Stimulated activated CD4-positive, alpha-beta T cell treated with anti-CD3 and anti-CD28 coated beads, TNF-alpha, amount 100 ng/mL, for 4 hours (primary cell): ENCODE measurements at regions not wholly inside any gene's neighbourhood (a gene's known extent, or its start where the extent isn't known, plus 50 kb on each side); places are given as distances from the start of the nearest gene placed in this dataset.
"Not testable (repeated sequence)": the region's sequence is repeated elsewhere in the genome, so short reads cannot be mapped to it uniquely, and the experiment has no call there.

Experiments used
- DNase-seq, 3 experiments: peaks; one replicate each; pipeline ENCODE4 v3.0.0-alpha.2; 2020; ENCODE audit warnings: low read depth in 3 of 3

GRCh38 chr13:78867655-78868054 lies 208.7 kb upstream of the OBI1 start:
- DNase-seq, result no peak

GRCh38 chr13:78866076-78866475 lies 207.1 kb upstream of the OBI1 start:
- DNase-seq, result not testable (repeated sequence)

GRCh38 chr13:78862446-78862845 lies 203.5 kb upstream of the OBI1 start:
- no peak for DNase-seq

- no peak for DNase-seq
Measured at GRCh38 chr13:78852709-78853108, 193.8 kb upstream of the OBI1 start.

GRCh38 chr13:78845656-78846365 lies 186.9 kb upstream of the OBI1 start:
- DNase-seq, result no peak

- DNase-seq, result no peak
Measured at GRCh38 chr13:78844106-78844505, 185.2 kb upstream of the OBI1 start.

GRCh38 chr13:78841358-78841963 lies 182.5 kb upstream of the OBI1 start:
- no peak for DNase-seq

GRCh38 chr13:78836238-78836784 lies 177.4 kb upstream of the OBI1 start:
- no peak for DNase-seq

- no peak for DNase-seq
Measured at GRCh38 chr13:78832461-78832860, 173.5 kb upstream of the OBI1 start.

- no peak for DNase-seq
Measured at GRCh38 chr13:78830508-78830907, 171.6 kb upstream of the OBI1 start.

GRCh38 chr13:78829821-78830220 lies 170.9 kb upstream of the OBI1 start:
- no peak for DNase-seq

GRCh38 chr13:78827471-78827870 lies 168.5 kb upstream of the OBI1 start:
- no peak for DNase-seq

- no peak for DNase-seq
Measured at GRCh38 chr13:78826936-78827335, 168.0 kb upstream of the OBI1 start.

GRCh38 chr13:78826312-78826711 lies 167.4 kb upstream of the OBI1 start:
- DNase-seq, result no peak

- no peak for DNase-seq
Measured at GRCh38 chr13:78820541-78820940, 161.6 kb upstream of the OBI1 start.

GRCh38 chr13:78816592-78816991 lies 157.6 kb upstream of the OBI1 start:
- no peak for DNase-seq

GRCh38 chr13:78816154-78816553 lies 157.2 kb upstream of the OBI1 start:
- no peak for DNase-seq

- DNase-seq, result no peak
Measured at GRCh38 chr13:78806457-78806856, 147.5 kb upstream of the OBI1 start.

- DNase-seq, result no peak
Measured at GRCh38 chr13:78802912-78803311, 144.0 kb upstream of the OBI1 start.

- DNase-seq, result no peak
Measured at GRCh38 chr13:78787190-78787589, 128.2 kb upstream of the OBI1 start.

GRCh38 chr13:78786459-78786858 lies 127.5 kb upstream of the OBI1 start:
- DNase-seq, result no peak

- no peak for DNase-seq
Measured at GRCh38 chr13:78785764-78786163, 126.8 kb upstream of the OBI1 start.

GRCh38 chr13:78784014-78784750 lies 125.2 kb upstream of the OBI1 start:
- DNase-seq, result no peak
